OCI-LY3 (cell line): ENCODE measurements at regions not wholly inside any gene's neighbourhood (a gene's known extent, or its start where the extent isn't known, plus 50 kb on each side); places are given as distances from the start of the nearest gene placed in this dataset.

Experiments used
- H2AFZ ChIP-seq: fragments of 200-600, 300-600 bp; shearing (Covaris generic); 2 replicates; pipeline ENCODE4 v1.6.0; 2014; ENCODE audit warnings: antibody characterized with exemption, low read depth, low read length
- H3K27ac ChIP-seq: fragments of 200-600, 300-600 bp; sonication (generic); 2 replicates; pipeline ENCODE4 v1.5.1; 2014; ENCODE audit warnings: mild to moderate bottlenecking, low read length, moderate library complexity, mixed read lengths
- H3K27me3 ChIP-seq: fragments of 200-600, 300-600 bp; sonication (generic); 2 replicates; pipeline ENCODE4 v1.6.1; 2014; ENCODE audit warnings: low read depth, low read length, mixed read lengths
- H3K36me3 ChIP-seq: fragments of 200-600, 300-600 bp; sonication (generic); replicated peaks from 2 replicates; pipeline ENCODE3; 2014; ENCODE audit warnings: low read depth, low read length, mixed read lengths
- H3K4me1 ChIP-seq: fragments of 300-600, 200-600 bp; sonication (generic); 2 replicates; pipeline ENCODE4 v1.6.1; 2014; ENCODE audit warnings: low read length, mixed read lengths
- H3K4me2 ChIP-seq: fragments of 200-600, 300-600 bp; sonication (generic); 2 replicates; pipeline ENCODE4 v1.6.1; 2014; ENCODE audit warnings: low read length, mixed read lengths
- H3K4me3 ChIP-seq: fragments of 300-600, 200-600 bp; sonication (generic); 2 replicates; pipeline ENCODE4 v1.5.1; 2014; ENCODE audit warnings: antibody characterized with exemption, mild to moderate bottlenecking, low read length, moderate library complexity
- H3K79me2 ChIP-seq: fragments of 300-600, 200-600 bp; shearing (Covaris generic); 2 replicates; pipeline ENCODE4 v1.6.1; 2014; ENCODE audit warnings: mild to moderate bottlenecking, low read length, mixed read lengths
- H3K9ac ChIP-seq: fragments of 300-600, 200-600 bp; shearing (Covaris generic); 2 replicates; pipeline ENCODE4 v1.6.0; 2014; ENCODE audit warnings: mild to moderate bottlenecking, low read length, moderate library complexity
- H3K9me3 ChIP-seq: fragments of 200-600, 300-600 bp; shearing (Covaris generic); 2 replicates; pipeline ENCODE4 v1.6.1; 2014; ENCODE audit warnings: low read length, mixed read lengths; ENCODE audit not compliant: insufficient read depth
- H4K20me1 ChIP-seq: fragments of 200-600, 300-600 bp; sonication (generic); 2 replicates; pipeline ENCODE4 v1.6.1; 2016; ENCODE audit warnings: low read length, mixed read lengths; ENCODE audit not compliant: insufficient read depth
- EZH2phosphoT487 ChIP-seq: fragments of 200-600 bp; shearing (Covaris generic); IDR thresholded peaks from 2 replicates; pipeline ENCODE4 v1.6.1; 2018; ENCODE audit warnings: antibody characterized with exemption, mixed run types, low read depth
- TF ChIP-seq, protein P1 (sequence below): fragments of 200-600, 300-600 bp; sonication (generic); IDR thresholded peaks from 2 replicates; pipeline ENCODE4 v1.5.1; 2014; ENCODE audit warnings: antibody characterized with exemption, low read length, low read depth

DNA sequence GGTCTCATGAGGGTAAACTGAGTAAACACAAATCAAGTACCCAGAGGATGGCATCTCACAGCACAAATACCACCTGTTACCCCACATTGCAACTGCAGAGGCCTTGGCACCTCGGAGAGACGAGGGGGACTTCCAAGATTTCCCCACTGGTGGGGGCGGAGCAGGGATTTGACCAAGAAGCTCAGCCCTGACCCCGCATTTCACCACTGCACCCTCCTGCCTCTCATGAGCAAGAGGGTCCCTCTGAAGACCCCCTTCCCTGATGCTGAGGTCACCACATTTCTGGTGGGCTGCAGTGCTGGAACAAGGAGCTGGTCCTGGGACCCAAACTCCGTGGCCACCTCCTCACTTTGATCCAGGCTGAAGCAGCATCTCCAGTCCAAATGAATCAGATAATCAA, 342.4 kb downstream of the NPHP4 start:
- Histone ChIP-seq H3K9ac (no peak overlapping the region), H3K9me3 (no peaks in the 10 kb centered on the region), H3K79me2 (no peaks in the 10 kb centered on the region), H3K4me3 (no peak overlapping the region), H3K27me3 (no peaks in the 10 kb centered on the region), H3K4me2 (no peak overlapping the region), H4K20me1 (no peaks in the 10 kb centered on the region), H3K27ac (no peak overlapping the region), H3K4me1 (no peaks in the 10 kb centered on the region), H2AFZ (no peak overlapping the region), H3K36me3 (no peaks in the 10 kb centered on the region)
- TF ChIP-seq EZH2phosphoT487, result no peak
- TF ChIP-seq, protein P1, sequence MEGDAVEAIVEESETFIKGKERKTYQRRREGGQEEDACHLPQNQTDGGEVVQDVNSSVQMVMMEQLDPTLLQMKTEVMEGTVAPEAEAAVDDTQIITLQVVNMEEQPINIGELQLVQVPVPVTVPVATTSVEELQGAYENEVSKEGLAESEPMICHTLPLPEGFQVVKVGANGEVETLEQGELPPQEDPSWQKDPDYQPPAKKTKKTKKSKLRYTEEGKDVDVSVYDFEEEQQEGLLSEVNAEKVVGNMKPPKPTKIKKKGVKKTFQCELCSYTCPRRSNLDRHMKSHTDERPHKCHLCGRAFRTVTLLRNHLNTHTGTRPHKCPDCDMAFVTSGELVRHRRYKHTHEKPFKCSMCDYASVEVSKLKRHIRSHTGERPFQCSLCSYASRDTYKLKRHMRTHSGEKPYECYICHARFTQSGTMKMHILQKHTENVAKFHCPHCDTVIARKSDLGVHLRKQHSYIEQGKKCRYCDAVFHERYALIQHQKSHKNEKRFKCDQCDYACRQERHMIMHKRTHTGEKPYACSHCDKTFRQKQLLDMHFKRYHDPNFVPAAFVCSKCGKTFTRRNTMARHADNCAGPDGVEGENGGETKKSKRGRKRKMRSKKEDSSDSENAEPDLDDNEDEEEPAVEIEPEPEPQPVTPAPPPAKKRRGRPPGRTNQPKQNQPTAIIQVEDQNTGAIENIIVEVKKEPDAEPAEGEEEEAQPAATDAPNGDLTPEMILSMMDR, result no peak

DNA sequence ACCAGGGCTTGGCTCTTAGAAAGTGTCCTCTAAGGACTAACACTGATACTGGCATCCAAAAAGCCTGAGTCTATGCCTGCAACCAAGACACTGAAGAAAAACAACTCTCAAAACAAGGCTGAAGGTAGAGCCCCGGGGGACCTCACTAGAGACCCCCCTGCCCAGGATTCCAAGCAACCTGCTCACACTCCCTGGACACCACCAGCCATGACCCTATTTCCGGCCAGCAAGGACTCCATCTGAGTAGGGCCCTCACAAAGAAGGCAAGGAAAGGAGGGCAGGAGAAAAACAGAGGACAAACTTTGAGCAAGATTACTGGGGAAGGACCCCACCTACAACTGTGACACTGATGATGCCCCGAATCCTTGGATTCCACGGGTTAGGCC, 343.1 kb downstream of the NPHP4 start:
- Histone ChIP-seq H3K9me3 (no peaks in the 10 kb centered on the region), H3K27me3 (no peaks in the 10 kb centered on the region), H3K27ac (no peak overlapping the region), H3K4me2 (no peak overlapping the region), H2AFZ (no peak overlapping the region), H3K79me2 (no peaks in the 10 kb centered on the region), H3K4me1 (no peaks in the 10 kb centered on the region), H4K20me1 (no peaks in the 10 kb centered on the region), H3K36me3 (no peaks in the 10 kb centered on the region), H3K9ac (no peak overlapping the region), H3K4me3 (no peak overlapping the region)
- no peak for TF ChIP-seq EZH2phosphoT487
- TF ChIP-seq, protein P1, result no peak

DNA sequence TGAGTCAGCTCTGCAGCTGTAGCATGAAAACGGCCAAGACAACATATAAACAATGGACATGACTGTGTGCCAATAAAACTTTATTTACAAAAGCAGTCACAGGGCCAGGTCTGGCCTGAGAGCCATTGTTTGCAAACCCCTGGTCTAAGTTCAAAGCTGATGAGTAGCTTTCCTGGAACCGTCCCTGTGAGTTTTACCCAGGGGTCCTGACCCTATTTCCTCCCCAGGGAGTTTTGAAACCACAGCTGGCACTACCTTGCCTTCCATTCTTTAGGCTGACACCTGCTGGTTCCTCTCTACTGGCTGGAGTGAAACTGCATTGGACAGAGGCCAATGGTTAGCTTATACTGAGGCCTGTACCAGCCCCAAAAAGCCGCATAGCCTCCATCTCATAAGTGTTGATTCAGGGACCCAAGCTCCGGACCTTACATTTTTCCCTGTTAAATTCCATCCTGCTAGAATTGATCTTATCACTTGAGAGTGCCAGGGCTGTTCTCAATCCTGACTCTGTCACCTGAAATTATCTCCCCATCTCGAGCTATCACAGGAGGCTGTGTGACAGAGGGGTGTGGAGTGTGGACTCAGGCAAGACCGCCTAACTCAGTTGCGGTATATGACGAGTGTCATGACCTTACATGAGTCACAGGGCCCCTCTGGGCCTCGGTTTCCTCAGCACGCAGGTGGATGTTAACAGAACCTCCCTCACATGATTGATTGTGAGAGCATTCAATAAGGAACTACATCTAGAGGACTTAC, 343.6 kb downstream of the NPHP4 start:
- no peak overlapping the region for H3K4me2 ChIP-seq
- H3K4me1 ChIP-seq, result no peaks in the 10 kb centered on the region
- H3K27me3 ChIP-seq, result no peaks in the 10 kb centered on the region
- no peak overlapping the region for H2AFZ ChIP-seq
- TF ChIP-seq EZH2phosphoT487, result no peak
- TF ChIP-seq, protein P1, result no peak
- H3K79me2 ChIP-seq, result no peaks in the 10 kb centered on the region
- no peak overlapping the region for H3K9ac ChIP-seq
- H4K20me1 ChIP-seq, result no peaks in the 10 kb centered on the region
- no peak overlapping the region for H3K27ac ChIP-seq
- H3K9me3 ChIP-seq, result no peaks in the 10 kb centered on the region
- H3K36me3 ChIP-seq, result no peaks in the 10 kb centered on the region
- no peak overlapping the region for H3K4me3 ChIP-seq

DNA sequence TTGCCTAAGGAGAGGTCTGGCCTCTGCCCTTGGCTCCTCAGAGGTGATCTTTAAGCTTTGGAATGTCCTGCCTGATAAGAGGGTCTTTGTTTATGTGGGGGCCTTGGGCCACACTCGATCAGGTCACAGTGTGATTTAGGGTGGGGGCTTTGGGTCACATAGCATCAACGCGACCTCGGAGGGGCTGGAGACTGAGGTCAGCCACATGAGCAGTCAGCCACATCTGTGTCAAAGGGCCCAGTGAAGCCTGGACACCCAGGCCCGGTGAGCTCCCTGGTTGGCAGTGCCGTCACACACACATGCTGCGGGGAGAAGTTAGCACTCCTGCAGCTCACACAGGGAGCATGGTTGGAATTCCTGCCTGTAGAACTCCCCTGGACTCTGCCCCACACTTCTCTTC, 345.0 kb downstream of the NPHP4 start:
- Histone ChIP-seq H4K20me1 (no peaks in the 10 kb centered on the region), H3K27me3 (no peaks in the 10 kb centered on the region), H3K79me2 (no peaks in the 10 kb centered on the region)

More for the DNA sequence above, 345.0 kb downstream of the NPHP4 start:
- Histone ChIP-seq H3K9me3 (no peaks in the 10 kb centered on the region), H2AFZ (no peak overlapping the region), H3K27ac (no peak overlapping the region), H3K4me2 (no peak overlapping the region), H3K9ac (no peak overlapping the region), H3K4me3 (no peak overlapping the region), H3K36me3 (no peaks in the 10 kb centered on the region), H3K4me1 (no peaks in the 10 kb centered on the region)
- TF ChIP-seq, protein P1, result no peak
- TF ChIP-seq EZH2phosphoT487, result no peak
